ENCODE measurements at regions not wholly inside any gene's neighbourhood (a gene's known extent, or its start where the extent isn't known, plus 50 kb on each side); places are given as distances from the start of the nearest gene placed in this dataset.

GRCh38 chr11:115941044-115941443, 436.8 kb upstream of the CADM1 start:
- no peak for DNase-seq (ENCODE audit: low spot score)
- no peak overlapping the region for H3K27ac ChIP-seq
- ChIA-PET CTCF (interaction anchor here (0.6 kb wide), 1 partner anchor 23 kb away, joined by 3 read pairs; no protein-coding TSS in a partner anchor), POLR2A (ENCODE audit: low non-redundant PET) (no interaction called here)
- no peak for TF ChIP-seq CTCF (conservative IDR thresholded peaks at IDR 0.05; ENCODE audit: low read depth)

- TF ChIP-seq CTCF (conservative IDR thresholded peaks at IDR 0.05; ENCODE audit: low read depth): no peak
- ChIA-PET POLR2A (ENCODE audit: low non-redundant PET) (no interaction called here), CTCF (no interaction called here)
- no peak overlapping the region for H3K27ac ChIP-seq
- DNase-seq (ENCODE audit: low spot score): no peak
These were observed 435.7 kb upstream of the CADM1 start for GRCh38 chr11:115939731-115940421.

GRCh38 chr11:115939104-115939730, 435.0 kb upstream of the CADM1 start:
- H3K27ac ChIP-seq: no peak overlapping the region

GRCh38 chr11:115933564-115933963, 429.3 kb upstream of the CADM1 start:
- ChIA-PET POLR2A (ENCODE audit: low non-redundant PET) (no interaction called here), CTCF (no interaction called here)
- no peak overlapping the region for H3K27ac ChIP-seq
- TF ChIP-seq CTCF (conservative IDR thresholded peaks at IDR 0.05; ENCODE audit: low read depth): no peak
- no peak for DNase-seq (ENCODE audit: low spot score)

More at GRCh38 chr11:115939104-115939730, 435.0 kb upstream of the CADM1 start:
- ChIA-PET CTCF (no interaction called here), POLR2A (ENCODE audit: low non-redundant PET) (no interaction called here)
- no peak for TF ChIP-seq CTCF (conservative IDR thresholded peaks at IDR 0.05; ENCODE audit: low read depth)
- DNase-seq (ENCODE audit: low spot score): no peak

GRCh38 chr11:115931548-115932083, 427.4 kb upstream of the CADM1 start:
- DNase-seq (ENCODE audit: low spot score): no peak
- TF ChIP-seq CTCF (conservative IDR thresholded peaks at IDR 0.05; ENCODE audit: low read depth): no peak
- POLR2A ChIA-PET (ENCODE audit: low non-redundant PET): no interaction called here
- no peak overlapping the region for H3K27ac ChIP-seq
- CTCF ChIA-PET: no interaction called here

GRCh38 chr11:115930886-115931547, 426.8 kb upstream of the CADM1 start:
- DNase-seq (ENCODE audit: low spot score): no peak
- CTCF ChIA-PET: no interaction called here
- TF ChIP-seq CTCF (conservative IDR thresholded peaks at IDR 0.05; ENCODE audit: low read depth): no peak
- no peak overlapping the region for H3K27ac ChIP-seq
- POLR2A ChIA-PET (ENCODE audit: low non-redundant PET): no interaction called here
